WI38 (cell line): ENCODE measurements at regions not wholly inside any gene's neighbourhood (a gene's known extent, or its start where the extent isn't known, plus 50 kb on each side); places are given as distances from the start of the nearest gene placed in this dataset.

Source experiments
- H3K4me3 ChIP-seq: 2 replicates; pipeline ENCODE4 v1.5.1; 2011; ENCODE audit warnings: low read depth, mild to moderate bottlenecking, control low read depth, low read length
- TF ChIP-seq, protein P1 (sequence below): IDR thresholded peaks from 2 replicates; pipeline ENCODE4 v1.5.1; 2012; ENCODE audit warnings: low read depth, mild to moderate bottlenecking, control low read depth, low read length

DNA sequence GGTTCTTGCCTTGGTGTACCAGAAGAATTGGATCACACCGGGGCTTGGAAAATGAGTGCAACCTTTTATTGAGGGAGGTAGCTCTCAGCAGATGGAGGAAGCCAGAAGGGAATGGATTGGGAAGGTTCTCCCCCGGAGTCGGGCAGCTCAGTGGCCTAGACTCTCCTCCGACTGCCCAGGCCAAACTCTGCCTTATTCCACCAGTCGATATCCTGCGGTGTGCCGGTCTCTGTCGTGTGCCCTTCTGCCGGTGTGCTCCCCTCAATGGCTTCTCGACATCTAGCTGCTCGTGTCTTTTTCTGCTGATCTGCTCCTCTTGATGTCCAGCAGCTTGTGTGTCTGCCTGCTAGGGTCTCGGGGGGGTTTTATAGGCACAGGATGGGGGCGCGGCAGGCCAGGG, 87.4 kb upstream of the CCL21 start:
- TF ChIP-seq, protein P1, sequence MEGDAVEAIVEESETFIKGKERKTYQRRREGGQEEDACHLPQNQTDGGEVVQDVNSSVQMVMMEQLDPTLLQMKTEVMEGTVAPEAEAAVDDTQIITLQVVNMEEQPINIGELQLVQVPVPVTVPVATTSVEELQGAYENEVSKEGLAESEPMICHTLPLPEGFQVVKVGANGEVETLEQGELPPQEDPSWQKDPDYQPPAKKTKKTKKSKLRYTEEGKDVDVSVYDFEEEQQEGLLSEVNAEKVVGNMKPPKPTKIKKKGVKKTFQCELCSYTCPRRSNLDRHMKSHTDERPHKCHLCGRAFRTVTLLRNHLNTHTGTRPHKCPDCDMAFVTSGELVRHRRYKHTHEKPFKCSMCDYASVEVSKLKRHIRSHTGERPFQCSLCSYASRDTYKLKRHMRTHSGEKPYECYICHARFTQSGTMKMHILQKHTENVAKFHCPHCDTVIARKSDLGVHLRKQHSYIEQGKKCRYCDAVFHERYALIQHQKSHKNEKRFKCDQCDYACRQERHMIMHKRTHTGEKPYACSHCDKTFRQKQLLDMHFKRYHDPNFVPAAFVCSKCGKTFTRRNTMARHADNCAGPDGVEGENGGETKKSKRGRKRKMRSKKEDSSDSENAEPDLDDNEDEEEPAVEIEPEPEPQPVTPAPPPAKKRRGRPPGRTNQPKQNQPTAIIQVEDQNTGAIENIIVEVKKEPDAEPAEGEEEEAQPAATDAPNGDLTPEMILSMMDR: no peak
- H3K4me3 ChIP-seq: no peak overlapping the region

DNA sequence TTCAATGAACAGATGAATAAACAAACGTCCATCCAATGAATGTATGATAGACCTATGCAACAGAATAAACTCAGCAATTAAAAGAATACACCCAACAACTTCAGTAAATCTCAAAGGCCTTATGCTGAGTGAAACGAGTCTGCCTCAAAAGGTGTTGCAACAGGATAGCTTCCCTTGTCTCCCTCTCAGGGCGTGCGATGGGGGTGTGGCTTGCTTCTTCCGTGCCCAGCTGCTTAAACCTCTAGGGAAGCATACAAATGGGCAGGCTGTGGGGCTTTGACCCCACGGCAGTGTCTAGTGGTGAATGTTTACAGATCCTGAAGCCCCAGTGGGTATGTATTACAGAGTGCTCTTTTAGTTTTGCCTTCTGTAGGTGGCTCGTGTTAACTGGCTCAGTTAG, 87.0 kb upstream of the CCL21 start:
- TF ChIP-seq, protein P1: no peak
- H3K4me3 ChIP-seq: no peak overlapping the region

DNA sequence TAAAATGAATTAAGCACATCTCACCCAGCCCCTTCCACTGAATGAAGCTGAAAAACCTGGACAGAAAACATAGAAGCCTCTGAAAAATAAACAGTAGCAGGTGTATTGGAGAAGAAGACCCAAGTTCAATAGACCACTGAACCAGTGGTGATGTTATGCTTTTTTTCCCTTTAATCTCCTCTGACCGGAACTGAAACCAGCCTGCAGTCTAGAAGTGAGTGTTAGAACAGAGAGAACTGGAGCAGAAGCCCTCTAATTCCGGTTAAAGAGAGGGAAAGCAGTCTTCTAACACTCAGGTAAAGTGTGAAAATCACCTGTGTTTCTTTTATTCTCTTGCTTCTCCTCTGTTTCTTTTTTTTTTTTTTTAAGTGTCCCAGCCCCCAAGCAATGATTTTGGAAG, 83.5 kb upstream of the CCL21 start:
- no peak overlapping the region for H3K4me3 ChIP-seq
- TF ChIP-seq, protein P1: no peak

DNA sequence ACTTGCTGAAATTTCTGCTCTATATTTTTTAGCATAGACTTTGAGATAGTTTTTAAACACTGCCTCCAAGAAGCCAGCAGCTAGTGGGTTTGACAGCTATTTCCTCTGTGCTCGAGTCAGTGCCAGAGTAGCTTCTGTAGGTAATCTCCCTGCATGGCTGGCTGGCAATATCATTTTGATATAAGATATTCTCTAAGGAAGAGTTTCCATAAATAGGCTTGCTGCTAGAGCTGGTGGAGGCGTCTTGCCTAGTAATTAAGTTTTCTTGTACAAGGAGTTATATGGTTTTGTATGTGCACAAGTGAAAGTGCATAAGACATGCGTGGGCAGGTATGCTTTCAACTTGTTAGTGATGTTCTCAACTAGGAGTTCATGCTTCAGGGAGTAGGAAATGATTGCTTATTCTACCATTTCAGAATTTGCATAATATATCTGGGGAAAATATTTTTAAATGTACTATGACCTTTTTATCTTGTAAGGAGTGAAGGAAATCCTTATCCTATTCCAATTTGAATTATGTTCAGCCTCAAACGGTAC, 74.1 kb upstream of the CCL21 start:
- H3K4me3 ChIP-seq: no peak overlapping the region
- TF ChIP-seq, protein P1: no peak

DNA sequence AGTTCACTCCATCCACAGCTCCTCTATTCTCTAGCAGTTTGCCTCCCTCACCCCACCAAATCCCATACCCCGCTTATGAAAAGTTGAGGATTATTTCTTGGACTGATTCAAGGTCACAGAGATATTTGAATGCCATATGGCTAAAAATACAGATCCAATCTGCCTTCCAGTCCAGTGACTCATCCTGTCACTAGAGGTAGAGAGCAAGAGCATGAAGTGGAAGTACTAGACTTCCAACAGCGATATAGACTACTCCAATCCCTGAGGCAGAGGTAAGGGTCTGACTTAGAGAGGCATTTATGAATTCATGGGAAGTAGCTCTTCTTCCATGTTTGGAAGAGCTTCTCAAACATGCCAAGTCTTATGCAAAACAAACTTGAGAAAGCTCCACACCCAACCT, 72.4 kb upstream of the CCL21 start:
- H3K4me3 ChIP-seq: no peak overlapping the region
- TF ChIP-seq, protein P1: no peak

DNA sequence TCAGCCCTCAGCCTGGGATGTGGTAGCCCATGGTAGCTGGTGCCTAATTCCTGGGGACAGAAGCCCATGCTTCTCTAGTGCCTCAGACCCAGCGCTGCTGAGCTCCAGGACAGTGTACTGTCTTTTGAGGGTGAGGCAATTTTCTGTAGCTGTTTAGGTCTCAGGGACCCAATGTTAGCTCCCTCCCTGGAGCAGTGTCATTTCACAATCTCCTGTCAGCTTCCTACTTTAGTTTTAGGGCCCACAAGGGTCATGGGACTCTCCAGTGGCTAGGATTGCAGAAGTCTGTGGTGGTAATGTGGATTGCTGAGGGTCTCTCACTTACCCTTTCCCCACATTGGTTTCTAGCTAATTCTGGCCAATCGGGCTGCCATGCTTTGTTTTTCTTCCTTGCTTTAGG, 67.7 kb upstream of the CCL21 start:
- no peak overlapping the region for H3K4me3 ChIP-seq
- TF ChIP-seq, protein P1: no peak

DNA sequence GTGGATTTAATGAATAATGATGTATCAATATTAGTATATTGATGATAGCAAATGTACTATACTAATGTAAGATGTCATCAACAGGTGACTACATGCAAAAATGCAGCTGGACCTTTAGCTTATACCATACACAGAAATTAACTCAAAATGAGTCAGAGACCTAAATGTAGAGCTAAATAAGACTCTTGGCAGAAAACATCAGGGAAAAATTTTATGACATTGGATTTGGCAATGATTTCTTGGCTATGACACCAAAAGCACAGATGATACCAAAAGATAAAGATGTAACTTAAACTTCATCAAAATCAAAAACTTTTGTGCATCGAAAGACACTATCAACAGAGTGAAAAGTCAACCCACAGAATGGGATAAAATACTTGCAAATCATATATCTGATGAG, 64.0 kb upstream of the CCL21 start:
- TF ChIP-seq, protein P1: no peak
- H3K4me3 ChIP-seq: no peak overlapping the region
